ENCODE measurements at regions not wholly inside any gene's neighbourhood (a gene's known extent, or its start where the extent isn't known, plus 50 kb on each side); places are given as distances from the start of the nearest gene placed in this dataset.
A peak's percentile ranks its signal among the peaks of the same experiment; 100 is the strongest.
"Not testable (repeated sequence)": the region's sequence is repeated elsewhere in the genome, so short reads cannot be mapped to it uniquely, and the experiment has no call there.

- no peaks in the 10 kb centered on the region for H3K27me3 ChIP-seq (ENCODE audit: control insufficient read depth, insufficient read depth, low read length)
- H3K36me3 ChIP-seq (replicated peaks; ENCODE audit: control insufficient read depth, insufficient read depth, low read length): peaks cover 13% of the 10 kb centered on the region
- DNase-seq: peak; percentile 30
- H3K4me3 ChIP-seq (ENCODE audit: insufficient read depth, low read depth, low read length): no peak overlapping the region
These were observed 164.4 kb upstream of the ZNF267 start for GRCh38 chr16:31709181-31709580.

- Histone ChIP-seq H3K36me3 (replicated peaks; ENCODE audit: control insufficient read depth, insufficient read depth, low read length) (peaks cover 12% of the 10 kb centered on the region), H3K4me3 (ENCODE audit: insufficient read depth, low read depth, low read length) (no peak overlapping the region), H3K27me3 (ENCODE audit: control insufficient read depth, insufficient read depth, low read length) (no peaks in the 10 kb centered on the region)
- DNase-seq: no peak
These were observed 163.5 kb upstream of the ZNF267 start for GRCh38 chr16:31710134-31710533.

- Histone ChIP-seq H3K36me3 (replicated peaks; ENCODE audit: control insufficient read depth, insufficient read depth, low read length) (peaks cover 13% of the 10 kb centered on the region), H3K4me3 (ENCODE audit: insufficient read depth, low read depth, low read length) (no peak overlapping the region), H3K27me3 (ENCODE audit: control insufficient read depth, insufficient read depth, low read length) (no peaks in the 10 kb centered on the region)
- no peak for DNase-seq
These were observed 162.7 kb upstream of the ZNF267 start for GRCh38 chr16:31710880-31711279.

GRCh38 chr16:31711344-31711845, 162.2 kb upstream of the ZNF267 start:
- peaks cover 15% of the 10 kb centered on the region for H3K36me3 ChIP-seq (replicated peaks; ENCODE audit: control insufficient read depth, insufficient read depth, low read length)
- DNase-seq: peak; percentile 38
- H3K4me3 ChIP-seq (ENCODE audit: insufficient read depth, low read depth, low read length): no peak overlapping the region
- no peaks in the 10 kb centered on the region for H3K27me3 ChIP-seq (ENCODE audit: control insufficient read depth, insufficient read depth, low read length)

GRCh38 chr16:31712064-31712540, 161.5 kb upstream of the ZNF267 start:
- DNase-seq: peak; percentile 25
- H3K27me3 ChIP-seq (ENCODE audit: control insufficient read depth, insufficient read depth, low read length): no peaks in the 10 kb centered on the region
- no peak overlapping the region for H3K4me3 ChIP-seq (ENCODE audit: insufficient read depth, low read depth, low read length)
- H3K36me3 ChIP-seq (replicated peaks; ENCODE audit: control insufficient read depth, insufficient read depth, low read length): peaks cover 12% of the 10 kb centered on the region

GRCh38 chr16:31713071-31713944, 160.3 kb upstream of the ZNF267 start:
- peaks cover 4% of the 10 kb centered on the region; the same call in 1 of the 2 replicates for H3K36me3 ChIP-seq (replicated peaks; ENCODE audit: control insufficient read depth, insufficient read depth, low read length)
- no peaks in the 10 kb centered on the region for H3K27me3 ChIP-seq (ENCODE audit: control insufficient read depth, insufficient read depth, low read length)
- peak overlapping the region; percentile 85 for H3K4me3 ChIP-seq (ENCODE audit: insufficient read depth, low read depth, low read length)
- peak; percentile 94 for DNase-seq

- peak; percentile 70 for DNase-seq
- Histone ChIP-seq H3K27me3 (ENCODE audit: control insufficient read depth, insufficient read depth, low read length) (no peaks in the 10 kb centered on the region), H3K36me3 (replicated peaks; ENCODE audit: control insufficient read depth, insufficient read depth, low read length) (peaks cover 4% of the 10 kb centered on the region; the same call in 1 of the 2 replicates), H3K4me3 (ENCODE audit: insufficient read depth, low read depth, low read length) (peak overlapping the region; percentile 85)
These were observed 159.4 kb upstream of the ZNF267 start for GRCh38 chr16:31713945-31714902.

- H3K4me3 ChIP-seq (ENCODE audit: insufficient read depth, low read depth, low read length): no peak overlapping the region
- peaks cover 4% of the 10 kb centered on the region; the same call in 1 of the 2 replicates for H3K36me3 ChIP-seq (replicated peaks; ENCODE audit: control insufficient read depth, insufficient read depth, low read length)
- no peak for DNase-seq
- no peaks in the 10 kb centered on the region for H3K27me3 ChIP-seq (ENCODE audit: control insufficient read depth, insufficient read depth, low read length)
These were observed 158.6 kb upstream of the ZNF267 start for GRCh38 chr16:31714903-31715504.

- Histone ChIP-seq H3K4me3 (ENCODE audit: insufficient read depth, low read depth, low read length) (no peak overlapping the region), H3K36me3 (replicated peaks; ENCODE audit: control insufficient read depth, insufficient read depth, low read length) (peaks cover 4% of the 10 kb centered on the region; the same call in 1 of the 2 replicates), H3K27me3 (ENCODE audit: control insufficient read depth, insufficient read depth, low read length) (no peaks in the 10 kb centered on the region)
- no peak for DNase-seq
These were observed 157.7 kb upstream of the ZNF267 start for GRCh38 chr16:31715915-31716314.

GRCh38 chr16:31718998-31719397, 154.6 kb upstream of the ZNF267 start:
- H3K4me3 ChIP-seq (ENCODE audit: insufficient read depth, low read depth, low read length): no peak overlapping the region
- no peak for DNase-seq
- H3K36me3 ChIP-seq (replicated peaks; ENCODE audit: control insufficient read depth, insufficient read depth, low read length): peaks cover 4% of the 10 kb centered on the region; the same call in 1 of the 2 replicates
- H3K27me3 ChIP-seq (ENCODE audit: control insufficient read depth, insufficient read depth, low read length): no peaks in the 10 kb centered on the region

- Histone ChIP-seq H3K4me3 (ENCODE audit: insufficient read depth, low read depth, low read length) (no peak overlapping the region), H3K27me3 (ENCODE audit: control insufficient read depth, insufficient read depth, low read length) (no peaks in the 10 kb centered on the region), H3K36me3 (replicated peaks; ENCODE audit: control insufficient read depth, insufficient read depth, low read length) (peaks cover 2% of the 10 kb centered on the region; the same call in 1 of the 2 replicates)
- DNase-seq: no peak
These were observed 146.1 kb upstream of the ZNF267 start for GRCh38 chr16:31727553-31727952.

GRCh38 chr16:31734265-31734664, 139.3 kb upstream of the ZNF267 start:
- DNase-seq: no peak
- Histone ChIP-seq H3K27me3 (ENCODE audit: control insufficient read depth, insufficient read depth, low read length) (no peaks in the 10 kb centered on the region), H3K36me3 (replicated peaks; ENCODE audit: control insufficient read depth, insufficient read depth, low read length) (0 out of 2 replicates have a peak, but pooled peaks cover 2% of the 10 kb centered on the region), H3K4me3 (ENCODE audit: insufficient read depth, low read depth, low read length) (no peak overlapping the region)

- H3K27me3 ChIP-seq (ENCODE audit: control insufficient read depth, insufficient read depth, low read length); H3K36me3 ChIP-seq (replicated peaks; ENCODE audit: control insufficient read depth, insufficient read depth, low read length); H3K4me3 ChIP-seq (ENCODE audit: insufficient read depth, low read depth, low read length); DNase-seq: not testable (repeated sequence)
These were observed 128.5 kb upstream of the ZNF267 start for GRCh38 chr16:31745098-31745497.

GRCh38 chr16:31745900-31746299, 127.7 kb upstream of the ZNF267 start:
- H3K27me3 ChIP-seq (ENCODE audit: control insufficient read depth, insufficient read depth, low read length): no peaks in the 10 kb centered on the region
- DNase-seq: no peak
- H3K4me3 ChIP-seq (ENCODE audit: insufficient read depth, low read depth, low read length): no peak overlapping the region
- H3K36me3 ChIP-seq (replicated peaks; ENCODE audit: control insufficient read depth, insufficient read depth, low read length): no peaks in the 10 kb centered on the region
